ENCODE measurements at regions not wholly inside any gene's neighbourhood (a gene's known extent, or its start where the extent isn't known, plus 50 kb on each side); places are given as distances from the start of the nearest gene placed in this dataset.
"Not testable (repeated sequence)": the region's sequence is repeated elsewhere in the genome, so short reads cannot be mapped to it uniquely, and the experiment has no call there.

DNA sequence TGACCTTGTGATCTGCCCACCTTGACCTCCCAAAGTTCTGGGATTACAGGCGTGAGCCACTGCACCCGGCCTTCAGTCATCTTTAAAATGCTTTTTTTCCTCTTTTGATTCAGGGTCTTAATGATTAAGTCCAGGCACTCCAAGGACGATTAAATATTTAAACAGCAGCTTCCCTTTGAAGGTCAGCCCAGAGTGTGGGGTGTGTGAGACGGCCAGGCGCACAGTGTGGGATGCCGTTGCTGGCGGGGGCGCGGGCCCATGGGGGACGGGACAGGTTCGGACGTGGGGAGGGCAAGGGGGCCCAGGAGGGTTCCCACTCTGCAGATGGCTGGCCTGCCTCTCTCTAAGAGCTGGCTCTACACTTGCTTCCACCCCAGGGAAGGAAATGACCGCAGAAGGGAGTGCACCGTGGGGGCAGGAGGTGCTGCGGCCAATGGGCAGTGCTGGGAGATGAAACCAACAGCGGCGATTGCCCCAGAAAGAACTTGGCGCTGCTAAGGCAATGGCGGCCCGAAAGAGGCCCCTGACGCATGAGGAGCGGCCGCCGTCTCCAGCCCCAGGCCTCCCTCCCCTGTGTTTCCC lies 4445.7 kb upstream of the TPTE start:
- H3K27ac ChIP-seq (ENCODE audit: low read depth, low read length); H3K4me3 ChIP-seq (ENCODE audit: low read length); POLR2A ChIA-PET; H3K9me3 ChIP-seq (ENCODE audit: control insufficient read depth in 2 of 3, low read length in 3 of 3); H3K36me3 Mint-ChIP-seq; H3K9me3 Mint-ChIP-seq; H3K4me1 Mint-ChIP-seq; intact Hi-C loops (cut with micrococcal nuclease); H3K36me3 ChIP-seq (ENCODE audit: control insufficient read depth in 2 of 3, insufficient read depth in 3 of 3, low read length in 3 of 3); H3K4me1 ChIP-seq (ENCODE audit: control insufficient read depth in 2 of 2, insufficient read depth in 2 of 2, low read length in 2 of 2); H3K4me3 Mint-ChIP-seq; H3K27me3 ChIP-seq (ENCODE audit: control insufficient read depth in 2 of 2, insufficient read depth in 2 of 2, low read length in 2 of 2); CTCF ChIA-PET; H3K27ac Mint-ChIP-seq; H3K27me3 Mint-ChIP-seq; DNase-seq; ATAC-seq: not testable (repeated sequence)

DNA sequence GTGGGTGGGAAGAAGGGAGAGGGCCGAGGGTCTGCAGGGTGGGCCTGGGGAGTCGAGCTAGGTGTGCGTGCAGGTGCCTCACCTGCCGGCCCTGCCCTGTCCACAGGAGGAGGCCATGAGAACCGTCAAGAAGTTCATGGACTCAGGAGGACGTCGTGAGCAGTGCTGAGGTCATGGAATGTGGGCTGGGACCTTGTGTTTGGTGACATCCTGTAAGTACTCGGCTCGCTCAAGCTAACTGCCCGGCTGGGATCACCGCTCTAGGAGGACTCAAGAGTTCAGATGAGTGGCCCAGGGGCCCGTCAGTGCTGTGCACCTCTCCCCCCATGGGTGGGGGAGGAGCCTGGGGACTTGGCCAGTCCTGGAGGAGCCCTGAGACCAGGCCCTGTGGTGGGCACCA lies 4444.0 kb upstream of the TPTE start:
- DNase-seq; H3K4me3 Mint-ChIP-seq; H3K36me3 Mint-ChIP-seq; CTCF ChIA-PET; H3K4me1 ChIP-seq (ENCODE audit: control insufficient read depth in 2 of 2, insufficient read depth in 2 of 2, low read length in 2 of 2); H3K9me3 ChIP-seq (ENCODE audit: control insufficient read depth in 2 of 3, low read length in 3 of 3); H3K9me3 Mint-ChIP-seq; H3K27ac Mint-ChIP-seq; intact Hi-C loops (cut with micrococcal nuclease); H3K27ac ChIP-seq (ENCODE audit: low read depth, low read length); H3K4me3 ChIP-seq (ENCODE audit: low read length); H3K36me3 ChIP-seq (ENCODE audit: control insufficient read depth in 2 of 3, insufficient read depth in 3 of 3, low read length in 3 of 3); ATAC-seq; H3K27me3 ChIP-seq (ENCODE audit: control insufficient read depth in 2 of 2, insufficient read depth in 2 of 2, low read length in 2 of 2); H3K27me3 Mint-ChIP-seq; POLR2A ChIA-PET; H3K4me1 Mint-ChIP-seq: not testable (repeated sequence)

DNA sequence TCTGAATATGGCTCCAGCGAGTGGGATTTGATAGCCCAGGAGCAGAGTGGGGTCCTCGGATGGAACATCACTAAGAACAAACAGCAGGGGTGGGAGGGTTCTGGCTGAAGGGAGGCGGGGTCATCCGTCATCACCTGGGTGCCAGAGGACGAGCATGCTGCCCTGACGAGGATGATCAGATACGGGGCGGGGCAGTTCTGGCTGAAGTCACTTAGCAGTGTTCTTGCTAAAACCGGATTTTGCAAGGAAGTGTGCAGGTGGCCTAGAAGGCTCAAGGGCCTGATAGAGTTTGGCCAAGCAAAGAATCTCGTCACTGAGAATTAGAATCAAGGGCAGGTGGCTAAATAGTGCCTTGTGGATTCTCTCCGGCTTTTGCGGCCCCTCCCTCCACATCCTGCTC lies 4442.5 kb upstream of the TPTE start:
- H3K36me3 Mint-ChIP-seq; H3K4me3 ChIP-seq (ENCODE audit: low read length); POLR2A ChIA-PET; H3K36me3 ChIP-seq (ENCODE audit: control insufficient read depth in 2 of 3, insufficient read depth in 3 of 3, low read length in 3 of 3); ATAC-seq; H3K4me1 ChIP-seq (ENCODE audit: control insufficient read depth in 2 of 2, insufficient read depth in 2 of 2, low read length in 2 of 2); DNase-seq; CTCF ChIA-PET; H3K27ac Mint-ChIP-seq; H3K9me3 ChIP-seq (ENCODE audit: control insufficient read depth in 2 of 3, low read length in 3 of 3); H3K27me3 Mint-ChIP-seq; H3K27ac ChIP-seq (ENCODE audit: low read depth, low read length); H3K9me3 Mint-ChIP-seq; H3K4me1 Mint-ChIP-seq; intact Hi-C loops (cut with micrococcal nuclease); H3K27me3 ChIP-seq (ENCODE audit: control insufficient read depth in 2 of 2, insufficient read depth in 2 of 2, low read length in 2 of 2); H3K4me3 Mint-ChIP-seq: not testable (repeated sequence)

DNA sequence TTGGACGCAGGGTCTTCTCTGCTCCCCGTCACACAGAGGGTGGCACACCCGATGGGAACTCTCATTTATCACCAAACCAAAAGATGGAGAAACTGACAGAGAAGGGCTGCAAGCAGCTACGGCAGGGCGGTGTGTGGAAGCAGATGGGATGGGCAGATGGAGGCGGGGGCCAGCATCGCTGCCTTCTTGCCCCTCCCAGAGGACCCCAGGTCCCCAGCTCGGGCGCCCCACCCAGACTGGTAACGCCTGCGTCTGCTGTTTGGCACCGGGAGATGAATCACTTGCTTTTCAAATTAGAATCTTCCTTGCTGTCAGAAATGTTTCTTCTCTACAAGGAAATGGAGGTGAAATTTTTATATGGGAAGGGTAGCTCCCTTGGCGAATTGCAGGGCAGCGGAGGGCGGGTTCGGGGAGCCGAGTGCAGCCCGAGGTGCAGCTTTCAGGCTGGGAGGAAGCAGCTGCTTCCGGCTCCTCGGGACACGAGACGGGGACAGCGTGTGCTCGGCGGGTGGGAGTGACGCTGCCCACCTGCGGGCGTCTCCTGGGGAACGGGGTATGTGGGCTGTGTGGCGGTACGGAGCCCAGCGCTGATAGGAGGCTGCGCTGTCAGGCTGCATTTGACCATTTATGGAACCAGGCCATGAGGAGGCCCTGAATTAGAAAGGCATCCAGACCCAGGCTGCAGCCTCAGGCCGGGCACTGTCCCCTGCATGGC lies 4440.3 kb upstream of the TPTE start:
- H3K27ac Mint-ChIP-seq; H3K9me3 ChIP-seq (ENCODE audit: control insufficient read depth in 2 of 3, low read length in 3 of 3); H3K4me1 ChIP-seq (ENCODE audit: control insufficient read depth in 2 of 2, insufficient read depth in 2 of 2, low read length in 2 of 2); H3K9me3 Mint-ChIP-seq; POLR2A ChIA-PET; DNase-seq; H3K4me3 ChIP-seq (ENCODE audit: low read length); H3K27me3 Mint-ChIP-seq; H3K27ac ChIP-seq (ENCODE audit: low read depth, low read length); H3K36me3 ChIP-seq (ENCODE audit: control insufficient read depth in 2 of 3, insufficient read depth in 3 of 3, low read length in 3 of 3); H3K4me3 Mint-ChIP-seq; intact Hi-C loops (cut with micrococcal nuclease); CTCF ChIA-PET; H3K27me3 ChIP-seq (ENCODE audit: control insufficient read depth in 2 of 2, insufficient read depth in 2 of 2, low read length in 2 of 2); H3K36me3 Mint-ChIP-seq; H3K4me1 Mint-ChIP-seq: not testable (repeated sequence)
- ATAC-seq: peak; percentile 55

DNA sequence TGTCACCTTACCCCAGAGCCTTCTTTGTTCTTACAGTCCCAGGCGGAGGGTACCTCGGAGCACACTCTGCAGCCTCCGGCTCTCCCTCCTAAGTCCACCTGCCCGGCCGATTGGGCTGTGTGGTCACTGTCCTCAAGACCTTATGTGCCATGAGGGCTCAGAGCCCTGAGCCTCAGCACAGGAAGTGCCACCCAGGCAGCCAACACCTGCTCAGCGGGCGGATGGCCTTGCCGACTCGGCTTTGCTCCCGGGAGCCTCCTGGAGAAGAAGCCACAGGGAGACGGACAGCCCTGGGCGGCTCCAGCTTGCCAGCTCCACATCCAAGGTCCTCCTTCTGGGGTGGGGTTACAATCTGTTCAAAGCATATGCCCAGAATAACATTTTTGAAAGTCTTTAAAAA lies 4439.2 kb upstream of the TPTE start:
- H3K27me3 Mint-ChIP-seq; H3K4me3 ChIP-seq (ENCODE audit: low read length); H3K36me3 Mint-ChIP-seq; H3K4me1 Mint-ChIP-seq; H3K4me3 Mint-ChIP-seq; H3K9me3 Mint-ChIP-seq; intact Hi-C loops (cut with micrococcal nuclease); CTCF ChIA-PET; DNase-seq; POLR2A ChIA-PET; H3K36me3 ChIP-seq (ENCODE audit: control insufficient read depth in 2 of 3, insufficient read depth in 3 of 3, low read length in 3 of 3); ATAC-seq; H3K9me3 ChIP-seq (ENCODE audit: control insufficient read depth in 2 of 3, low read length in 3 of 3); H3K27me3 ChIP-seq (ENCODE audit: control insufficient read depth in 2 of 2, insufficient read depth in 2 of 2, low read length in 2 of 2); H3K27ac ChIP-seq (ENCODE audit: low read depth, low read length); H3K4me1 ChIP-seq (ENCODE audit: control insufficient read depth in 2 of 2, insufficient read depth in 2 of 2, low read length in 2 of 2); H3K27ac Mint-ChIP-seq: not testable (repeated sequence)

DNA sequence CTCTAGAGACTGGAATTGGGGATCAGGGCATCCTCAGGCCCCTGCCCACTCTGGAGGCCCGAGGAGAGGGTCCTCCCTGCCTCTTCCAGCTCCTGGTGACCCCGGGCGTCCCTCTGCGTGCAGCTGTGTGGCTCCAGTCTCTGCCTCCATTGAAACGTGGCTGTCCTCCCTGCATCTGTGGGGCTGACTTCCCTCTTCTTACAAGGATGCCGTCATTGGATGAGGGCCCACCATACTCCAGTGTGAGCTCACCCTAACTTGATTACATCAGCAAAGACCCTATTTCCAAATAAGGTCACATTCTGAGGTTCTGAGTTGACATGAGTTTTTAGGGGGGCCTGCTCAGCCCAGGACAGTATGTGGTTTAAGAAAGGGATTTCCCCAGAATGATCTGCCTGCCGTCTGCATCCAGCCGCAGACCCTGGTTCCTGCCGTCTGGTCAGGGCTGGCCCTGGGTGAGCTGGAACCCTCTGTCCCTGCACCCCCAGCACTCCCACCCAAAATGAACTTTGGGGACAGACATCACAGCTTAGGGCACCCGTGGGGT lies 4437.7 kb upstream of the TPTE start:
- H3K4me1 Mint-ChIP-seq; H3K27me3 Mint-ChIP-seq; H3K4me3 Mint-ChIP-seq; H3K27ac ChIP-seq (ENCODE audit: low read depth, low read length); H3K4me3 ChIP-seq (ENCODE audit: low read length); H3K36me3 ChIP-seq (ENCODE audit: control insufficient read depth in 2 of 3, insufficient read depth in 3 of 3, low read length in 3 of 3); H3K27me3 ChIP-seq (ENCODE audit: control insufficient read depth in 2 of 2, insufficient read depth in 2 of 2, low read length in 2 of 2); intact Hi-C loops (cut with micrococcal nuclease); H3K27ac Mint-ChIP-seq; H3K9me3 Mint-ChIP-seq; H3K9me3 ChIP-seq (ENCODE audit: control insufficient read depth in 2 of 3, low read length in 3 of 3); DNase-seq; POLR2A ChIA-PET; H3K36me3 Mint-ChIP-seq; CTCF ChIA-PET; H3K4me1 ChIP-seq (ENCODE audit: control insufficient read depth in 2 of 2, insufficient read depth in 2 of 2, low read length in 2 of 2): not testable (repeated sequence)
- peak; percentile 26 for ATAC-seq

DNA sequence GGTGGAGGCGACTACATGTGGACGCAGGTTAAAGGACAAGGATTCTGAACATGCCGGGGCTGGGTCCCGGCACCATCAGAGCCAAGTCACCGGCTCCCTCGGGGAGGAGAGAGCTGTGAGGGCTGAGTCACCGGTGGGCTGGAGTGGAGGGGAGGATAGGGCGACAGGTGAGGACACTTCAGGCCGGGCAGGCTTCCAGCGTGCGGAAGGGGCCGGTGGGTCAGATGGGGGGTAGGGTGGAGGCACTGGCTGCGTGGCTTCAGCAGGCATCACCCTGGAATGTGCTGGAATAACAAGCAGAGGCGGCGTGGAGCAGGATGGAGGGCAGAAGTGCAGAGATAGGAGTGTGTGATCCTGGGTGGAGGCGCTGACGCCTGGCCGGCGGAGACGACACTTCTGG lies 4435.3 kb upstream of the TPTE start:
- ATAC-seq, CTCF ChIA-PET: not testable (repeated sequence)

More for the DNA sequence above, 4435.3 kb upstream of the TPTE start:
- H3K9me3 Mint-ChIP-seq; H3K4me3 ChIP-seq (ENCODE audit: low read length); intact Hi-C loops (cut with micrococcal nuclease); H3K27me3 ChIP-seq (ENCODE audit: control insufficient read depth in 2 of 2, insufficient read depth in 2 of 2, low read length in 2 of 2); POLR2A ChIA-PET; H3K4me3 Mint-ChIP-seq; H3K27ac Mint-ChIP-seq; H3K4me1 Mint-ChIP-seq; H3K4me1 ChIP-seq (ENCODE audit: control insufficient read depth in 2 of 2, insufficient read depth in 2 of 2, low read length in 2 of 2); H3K27ac ChIP-seq (ENCODE audit: low read depth, low read length); H3K36me3 Mint-ChIP-seq; DNase-seq; H3K27me3 Mint-ChIP-seq; H3K9me3 ChIP-seq (ENCODE audit: control insufficient read depth in 2 of 3, low read length in 3 of 3); H3K36me3 ChIP-seq (ENCODE audit: control insufficient read depth in 2 of 3, insufficient read depth in 3 of 3, low read length in 3 of 3): not testable (repeated sequence)

Data from naive thymus-derived CD4-positive, alpha-beta T cell (primary cell).